NCI-H82 (cell line): ENCODE measurements at regions not wholly inside any gene's neighbourhood (a gene's known extent, or its start where the extent isn't known, plus 50 kb on each side); places are given as distances from the start of the nearest gene placed in this dataset.
A peak's percentile ranks its signal among the peaks of the same experiment; 100 is the strongest.
"Not testable (repeated sequence)": the region's sequence is repeated elsewhere in the genome, so short reads cannot be mapped to it uniquely, and the experiment has no call there.

Source experiments
- DNase-seq: peaks from one replicate; lab custom pipeline; 2025; lab: John Stamatoyannopoulos, UW

GRCh38 chr17:13785981-13786598 is 184.4 kb upstream of the HS3ST3A1 start:
- DNase-seq, result no peak

- peak; percentile 8 for DNase-seq
Measured at GRCh38 chr17:13787636-13788035, 185.9 kb upstream of the HS3ST3A1 start.

GRCh38 chr17:13788385-13788784 is 186.7 kb upstream of the HS3ST3A1 start:
- DNase-seq, result no peak

- no peak for DNase-seq
Measured at GRCh38 chr17:13792314-13792713, 190.6 kb upstream of the HS3ST3A1 start.

GRCh38 chr17:13793951-13794350 is 192.2 kb upstream of the HS3ST3A1 start:
- DNase-seq, result no peak

- DNase-seq, result no peak
Measured at GRCh38 chr17:13797863-13798262, 196.1 kb upstream of the HS3ST3A1 start.

GRCh38 chr17:13806092-13806491 is 204.4 kb upstream of the HS3ST3A1 start:
- no peak for DNase-seq

- no peak for DNase-seq
Measured at GRCh38 chr17:13807103-13807502, 205.4 kb upstream of the HS3ST3A1 start.

GRCh38 chr17:13812350-13812749 is 210.6 kb upstream of the HS3ST3A1 start:
- DNase-seq, result no peak

- no peak for DNase-seq
Measured at GRCh38 chr17:13813347-13814240, 211.9 kb upstream of the HS3ST3A1 start.

- DNase-seq, result peak; percentile 87
Measured at GRCh38 chr17:13822700-13823099, 221.0 kb upstream of the HS3ST3A1 start.

- DNase-seq, result no peak
Measured at GRCh38 chr17:13825526-13826040, 223.9 kb upstream of the HS3ST3A1 start.

GRCh38 chr17:13827118-13827517 is 225.4 kb upstream of the HS3ST3A1 start:
- no peak for DNase-seq

GRCh38 chr17:13833921-13834320 is 232.2 kb upstream of the HS3ST3A1 start:
- DNase-seq, result no peak

GRCh38 chr17:13835151-13835550 is 233.4 kb upstream of the HS3ST3A1 start:
- DNase-seq, result no peak

GRCh38 chr17:13837417-13837816 is 231.9 kb upstream of the COX10 start:
- no peak for DNase-seq

GRCh38 chr17:13840254-13840653 is 229.1 kb upstream of the COX10 start:
- no peak for DNase-seq

- DNase-seq, result no peak
Measured at GRCh38 chr17:13843862-13844635, 225.3 kb upstream of the COX10 start.

GRCh38 chr17:13851889-13852288 is 217.4 kb upstream of the COX10 start:
- no peak for DNase-seq

GRCh38 chr17:13855730-13856129 is 213.6 kb upstream of the COX10 start:
- not testable (repeated sequence) for DNase-seq

GRCh38 chr17:13862346-13862745 is 207.0 kb upstream of the COX10 start:
- no peak for DNase-seq

- no peak for DNase-seq
Measured at GRCh38 chr17:13863436-13863835, 205.9 kb upstream of the COX10 start.
